CD4-positive, alpha-beta T cell treated with Interleukin-1 beta for 1 hour (primary cell): ENCODE measurements at regions not wholly inside any gene's neighbourhood (a gene's known extent, or its start where the extent isn't known, plus 50 kb on each side); places are given as distances from the start of the nearest gene placed in this dataset.

Experiments
- DNase-seq, 2 donors: peaks; one replicate each; pipeline ENCODE4 v3.0.0-alpha.2; 2020 to 2022

DNA sequence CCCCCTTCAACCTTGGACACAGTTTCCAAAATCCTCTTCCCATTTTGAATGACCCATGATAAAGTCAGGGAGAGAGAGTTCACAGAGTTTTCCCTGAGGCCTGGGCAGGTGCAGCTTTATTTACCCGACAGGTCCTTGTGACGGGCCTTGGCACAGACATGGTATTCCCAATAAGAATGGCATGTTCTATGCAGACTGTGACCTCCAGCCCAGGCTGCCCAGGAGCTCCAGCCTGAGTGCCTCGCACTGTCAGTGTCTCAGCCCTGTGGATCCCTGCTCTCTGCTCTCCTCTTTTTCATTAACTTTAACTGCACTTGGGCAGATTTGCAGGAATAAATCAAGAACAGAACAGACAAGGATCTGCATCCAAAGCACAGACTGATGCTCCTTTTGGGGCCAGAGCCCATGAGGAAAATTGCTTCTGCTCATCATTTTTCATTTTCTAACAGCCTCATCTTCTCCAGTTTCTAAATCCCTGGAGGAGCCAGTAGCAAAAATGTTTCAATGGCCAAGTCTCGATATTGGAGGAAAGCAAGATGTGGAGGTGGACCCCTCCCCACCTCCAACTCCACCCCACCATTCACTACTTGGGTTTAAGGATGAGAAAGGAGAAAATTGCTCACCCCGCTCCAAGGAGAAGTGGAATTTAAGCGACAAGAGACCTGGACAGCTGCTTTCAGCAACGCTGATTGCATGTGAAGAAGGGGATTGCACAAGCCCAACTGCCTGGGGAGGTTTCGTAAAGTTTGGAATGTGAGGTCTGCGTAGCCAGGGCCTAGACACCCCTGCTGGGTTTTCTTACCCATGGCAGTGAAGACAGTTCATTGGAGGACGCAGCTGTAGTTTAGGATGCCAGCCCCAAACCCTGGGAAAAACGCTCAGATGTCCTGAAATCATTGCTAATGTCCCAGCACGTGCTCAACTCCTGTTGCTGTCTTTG is 225.9 kb downstream of the WDR11 start:
- DNase-seq, result no peak

GRCh38 chr10:121078036-121078435 is 226.9 kb downstream of the WDR11 start:
- DNase-seq, result no peak

GRCh38 chr10:121078672-121079102 is 227.5 kb downstream of the WDR11 start:
- DNase-seq, result no peak

DNA sequence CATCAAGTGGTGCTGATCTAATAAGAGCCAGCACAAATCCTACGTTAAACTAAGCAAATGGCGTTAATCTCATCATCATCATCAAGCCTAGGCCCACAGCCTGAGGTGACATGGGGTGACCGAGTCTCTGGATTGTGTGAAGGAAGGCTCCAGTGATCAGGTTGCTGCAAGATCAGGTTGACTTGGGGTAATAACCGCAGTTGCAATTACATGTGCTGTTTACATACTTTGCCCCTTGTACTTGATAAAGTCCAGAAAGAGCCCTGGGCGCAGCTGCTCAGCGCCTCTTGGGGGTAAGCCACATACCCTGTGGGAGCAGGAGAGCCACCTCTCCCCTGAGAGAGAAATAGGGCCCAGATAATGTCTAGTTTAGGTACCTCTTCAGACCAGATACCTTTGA is 228.1 kb downstream of the WDR11 start:
- no peak for DNase-seq

DNA sequence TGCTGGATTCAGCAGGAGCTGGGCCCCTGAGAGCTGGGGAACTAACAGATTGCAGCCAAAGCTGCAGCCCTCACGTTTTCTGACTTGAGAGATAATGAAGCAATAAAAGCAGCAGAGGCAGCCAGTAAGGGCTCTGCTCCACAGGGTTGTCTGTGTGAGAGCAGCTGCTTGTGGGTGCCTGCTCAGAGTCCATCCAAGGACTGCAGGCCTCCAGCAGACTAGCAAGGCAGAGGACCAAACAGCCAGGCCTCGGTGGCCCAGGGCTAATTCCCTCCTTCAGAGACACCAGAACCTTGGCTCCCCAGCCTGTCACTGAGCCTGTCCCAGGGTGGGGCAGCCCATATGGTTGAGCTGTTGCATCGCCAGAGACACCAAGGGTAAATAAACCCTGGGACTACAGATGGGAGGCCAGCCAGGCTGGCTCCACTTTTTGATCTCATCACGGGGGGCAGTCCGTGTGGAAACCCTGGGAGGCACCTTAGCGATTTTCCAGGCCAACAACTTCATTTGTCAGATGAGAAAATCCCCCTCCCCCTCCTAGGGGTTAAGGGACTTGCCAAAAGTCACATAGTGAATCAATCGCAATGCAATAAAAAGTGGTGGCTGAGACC is 229.2 kb downstream of the WDR11 start:
- DNase-seq, result no peak

GRCh38 chr10:121081306-121081705 is 230.1 kb downstream of the WDR11 start:
- DNase-seq, result no peak

DNA sequence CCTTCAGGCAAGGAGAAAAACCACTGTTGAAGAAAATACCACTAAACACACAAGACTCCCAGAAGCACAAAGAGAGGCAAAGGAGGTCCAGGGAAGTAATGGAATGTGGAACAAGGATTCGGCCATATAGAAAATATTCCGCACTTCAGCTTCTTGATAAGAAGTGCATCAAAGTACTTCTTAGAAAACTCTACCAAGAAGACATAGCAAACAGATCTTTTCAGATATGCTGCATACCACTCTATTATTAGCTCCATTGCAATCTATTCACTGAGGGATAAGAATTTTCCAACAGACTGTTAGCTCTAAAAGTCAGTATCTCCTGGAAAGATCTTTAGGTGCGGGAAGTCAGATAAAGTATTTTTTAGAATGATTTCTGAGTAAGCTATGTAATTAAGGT is 231.8 kb downstream of the WDR11 start:
- no peak for DNase-seq

GRCh38 chr10:121084016-121084674 is 233.0 kb downstream of the WDR11 start:
- DNase-seq, result no peak

DNA sequence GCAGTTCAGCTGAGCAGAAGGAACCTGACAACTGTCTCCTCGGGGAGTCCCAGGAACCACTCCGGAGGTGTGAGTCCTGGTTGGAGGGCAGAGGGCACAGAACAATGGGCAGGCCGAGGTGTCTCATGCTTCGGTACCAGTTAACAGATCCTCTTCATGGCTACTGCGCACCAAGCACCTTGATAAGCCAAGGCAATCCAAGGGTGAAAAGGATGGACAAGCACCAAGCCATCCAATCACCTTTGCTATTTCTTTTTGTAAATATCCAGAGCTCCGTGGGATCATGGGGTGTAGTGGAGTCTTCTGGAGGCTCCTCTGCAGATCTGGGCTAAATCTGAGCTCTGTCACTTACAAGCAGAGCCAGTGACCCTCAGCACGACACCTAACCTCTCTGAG is 233.5 kb downstream of the WDR11 start:
- no peak for DNase-seq

DNA sequence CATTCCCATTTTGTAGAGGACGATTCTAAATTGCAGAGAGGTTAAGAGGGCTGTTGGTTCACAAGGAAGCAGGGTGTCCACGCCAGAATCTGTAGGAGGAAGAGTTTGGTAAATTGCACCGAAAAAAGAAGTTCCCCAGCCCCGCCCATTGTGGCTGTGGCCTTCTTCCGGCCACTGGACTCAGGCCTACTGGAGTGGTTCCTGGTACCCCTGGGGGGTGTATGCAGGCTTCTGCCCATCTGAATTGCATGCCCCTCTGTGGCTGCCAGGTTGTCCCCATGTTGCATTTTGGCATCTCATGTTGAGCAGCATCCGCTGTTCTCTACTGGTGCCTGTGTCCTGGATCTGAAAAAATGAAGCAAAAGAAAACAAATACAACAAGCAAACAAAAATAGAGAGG is 234.2 kb downstream of the WDR11 start:
- no peak for DNase-seq

GRCh38 chr10:121087129-121087528 is 236.0 kb downstream of the WDR11 start:
- no peak for DNase-seq

DNA sequence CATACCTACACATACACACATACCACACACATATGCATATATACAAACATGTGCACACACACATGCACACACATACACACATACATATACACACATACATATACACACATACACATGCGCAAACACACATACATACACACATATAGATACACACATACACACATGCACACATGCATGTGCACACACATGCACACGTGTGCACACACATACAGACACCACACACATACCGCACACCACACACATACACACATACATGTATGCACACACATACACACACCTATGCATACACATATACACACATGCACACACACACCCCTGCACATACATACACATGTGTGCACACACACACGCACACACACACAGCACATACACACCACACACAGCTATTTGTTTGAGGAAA is 236.5 kb downstream of the WDR11 start:
- no peak for DNase-seq

DNA sequence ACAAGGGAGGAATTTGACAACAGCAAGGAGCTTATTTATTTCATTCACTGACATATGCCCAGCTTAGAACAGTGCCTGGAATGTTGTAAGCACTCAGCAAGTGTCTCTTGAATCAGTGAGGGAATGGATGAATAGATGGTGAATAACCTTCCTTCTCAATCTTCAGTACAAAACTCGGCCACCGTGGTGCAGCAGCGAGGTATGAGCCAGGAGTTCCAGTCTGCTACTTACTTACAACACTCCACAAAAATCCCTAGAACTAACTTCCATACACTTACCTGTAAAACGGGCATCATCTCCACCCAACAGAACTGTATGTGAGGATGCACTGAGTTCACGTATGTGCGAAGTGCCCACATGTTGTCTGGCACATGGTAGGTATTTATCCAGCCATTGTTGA is 237.4 kb downstream of the WDR11 start:
- no peak for DNase-seq

DNA sequence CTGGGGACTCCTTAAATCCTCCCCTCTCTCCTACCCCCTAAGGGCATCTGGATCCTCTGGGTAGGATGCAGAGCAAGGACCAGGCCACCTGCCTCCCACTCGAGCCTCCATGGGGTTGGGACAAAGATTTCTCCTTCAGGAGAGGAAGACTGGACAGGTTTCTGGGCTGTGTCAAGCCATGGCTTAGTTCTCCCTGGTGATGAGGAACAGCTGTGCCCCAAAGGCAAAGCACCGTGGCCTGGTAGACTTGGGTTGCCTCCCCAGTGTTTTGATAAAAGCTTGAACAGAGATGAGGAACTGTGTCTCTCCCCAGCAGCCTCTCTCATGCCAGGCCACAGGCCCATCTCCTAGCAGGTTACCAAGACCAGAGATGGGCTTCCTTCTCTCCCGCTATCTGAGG is 238.3 kb downstream of the WDR11 start:
- DNase-seq, result no peak

DNA sequence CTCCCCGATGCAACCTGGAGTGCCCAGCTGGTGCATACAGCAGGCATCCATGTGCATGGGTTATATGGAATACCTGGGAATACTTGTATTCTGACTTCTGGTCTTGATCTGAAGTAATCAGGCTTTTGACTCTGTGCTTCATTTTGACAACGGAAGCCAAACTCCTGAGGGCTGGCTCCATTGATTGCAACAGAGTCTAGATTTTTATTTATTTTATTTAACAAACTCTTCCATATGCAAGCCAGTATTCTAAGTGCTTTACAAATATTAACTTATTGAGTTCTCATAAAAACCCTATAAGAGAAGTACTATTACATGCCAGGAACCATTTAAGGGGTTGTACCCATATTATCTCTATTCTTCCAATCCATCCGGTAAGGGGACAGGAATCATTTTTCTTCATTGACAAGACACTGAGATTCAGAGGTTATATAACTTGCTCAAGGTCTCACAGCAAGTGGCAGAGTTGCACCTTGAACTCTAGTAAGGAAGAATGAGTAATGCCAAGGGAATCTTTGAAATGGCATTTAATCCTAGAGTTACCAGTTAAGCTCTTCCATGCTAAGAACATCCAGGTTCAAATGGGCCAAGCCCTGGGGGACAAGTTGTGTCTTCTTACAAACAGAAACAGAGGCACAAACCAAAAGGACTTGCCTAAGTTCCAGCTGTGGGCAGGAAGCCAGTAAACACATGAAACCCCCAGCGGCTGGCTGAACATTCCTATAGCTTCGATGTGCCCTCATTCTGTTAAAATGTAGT is 241.0 kb downstream of the WDR11 start:
- DNase-seq, result no peak

- DNase-seq, result no peak
Observed at GRCh38 chr10:121092720-121093095, 241.5 kb downstream of the WDR11 start.

DNA sequence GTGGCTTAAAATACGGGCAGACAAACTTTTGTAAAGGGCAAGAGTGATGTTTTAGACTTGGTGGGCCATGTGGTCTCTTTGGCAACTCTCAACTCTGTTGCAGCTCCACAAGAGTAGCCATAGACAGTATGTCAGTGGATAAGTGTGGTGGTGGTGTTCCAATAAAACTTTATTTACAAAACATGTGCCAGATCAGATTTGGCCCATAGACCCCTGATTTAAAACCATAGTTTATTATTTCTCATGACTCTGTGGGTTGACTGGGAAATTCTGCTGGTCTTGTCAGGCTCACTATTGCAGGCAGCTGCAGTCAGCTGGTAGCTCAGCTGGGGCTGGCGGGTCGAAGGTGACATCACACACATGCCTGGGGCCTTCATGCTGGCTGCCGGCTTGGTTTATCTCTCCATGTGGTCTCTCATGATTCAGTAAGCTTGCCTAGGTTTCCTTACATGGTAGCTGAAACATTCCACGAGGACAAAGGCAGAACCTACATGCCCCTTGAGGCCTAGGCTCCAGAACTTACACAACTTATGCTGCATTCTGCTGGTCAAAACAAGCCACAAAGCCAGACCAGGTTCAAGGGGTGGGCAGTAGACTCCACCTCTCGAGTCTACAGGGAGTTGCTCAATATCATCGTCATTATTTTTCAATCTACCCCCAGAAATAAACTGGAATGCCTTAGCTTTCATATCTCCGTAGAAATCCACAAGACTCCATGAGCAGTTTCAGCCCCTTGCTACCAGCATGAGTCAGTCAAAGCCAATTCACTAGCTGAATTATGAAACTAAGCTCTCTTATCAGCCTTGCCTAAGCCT is 245.7 kb downstream of the WDR11 start:
- DNase-seq, result no peak

DNA sequence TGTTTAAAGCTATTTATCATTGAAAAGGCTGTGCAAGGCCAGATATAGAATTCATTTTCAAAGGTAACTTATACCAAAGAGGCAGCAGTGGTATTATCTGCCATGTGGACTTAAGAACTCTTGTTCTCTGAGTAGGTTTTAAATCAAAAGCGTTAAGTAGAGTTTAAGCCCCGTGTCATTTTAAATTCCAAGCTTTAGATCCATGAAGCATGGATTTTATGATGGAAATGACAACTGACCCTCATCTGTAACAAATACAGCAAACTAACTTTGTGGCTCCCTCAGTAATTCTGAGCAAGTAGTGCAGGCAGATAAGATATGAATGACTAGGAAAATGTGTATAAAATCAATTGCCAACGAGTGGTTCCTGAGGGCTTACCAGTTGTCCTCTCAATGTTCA is 247.0 kb downstream of the WDR11 start:
- no peak for DNase-seq

DNA sequence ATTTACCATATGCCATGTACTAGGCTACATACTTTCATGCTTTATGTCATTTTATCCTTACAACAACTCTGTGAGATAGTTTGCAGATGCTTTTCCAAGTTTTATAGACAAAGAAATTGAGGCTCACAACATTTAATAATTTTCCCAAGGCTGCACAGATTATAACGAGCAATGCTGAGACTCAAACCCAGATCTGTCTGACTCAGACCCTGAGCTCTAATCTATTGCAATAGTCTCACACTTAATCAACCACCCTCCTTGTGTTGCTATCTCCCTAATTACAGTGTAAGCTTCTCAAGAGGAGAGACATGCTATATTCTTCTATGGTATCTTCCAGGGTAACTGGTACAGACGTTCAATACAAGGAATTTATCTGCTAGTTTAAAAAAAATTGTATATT is 247.6 kb downstream of the WDR11 start:
- no peak for DNase-seq

GRCh38 chr10:121099181-121099580 is 248.0 kb downstream of the WDR11 start:
- no peak for DNase-seq

DNA sequence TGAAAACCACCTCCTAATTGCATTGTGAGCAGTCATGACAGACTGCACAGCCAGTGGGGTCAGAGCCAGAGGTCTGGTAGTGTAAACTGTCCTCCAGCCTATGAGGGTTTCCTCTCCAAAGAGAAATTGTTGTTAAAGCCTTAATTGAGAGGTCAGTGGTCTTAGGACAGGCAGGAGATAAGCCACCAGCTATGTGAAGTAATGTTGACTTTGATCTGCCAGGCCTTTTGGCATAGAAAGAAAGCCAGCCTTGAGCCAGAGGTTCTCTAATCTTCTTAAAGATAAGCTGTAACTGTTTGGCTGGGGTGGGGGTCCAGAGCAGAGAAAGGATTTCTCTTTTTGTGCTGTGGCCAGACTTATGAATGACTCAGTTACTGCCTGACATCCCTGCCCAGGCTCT is 248.4 kb downstream of the WDR11 start:
- no peak for DNase-seq

DNA sequence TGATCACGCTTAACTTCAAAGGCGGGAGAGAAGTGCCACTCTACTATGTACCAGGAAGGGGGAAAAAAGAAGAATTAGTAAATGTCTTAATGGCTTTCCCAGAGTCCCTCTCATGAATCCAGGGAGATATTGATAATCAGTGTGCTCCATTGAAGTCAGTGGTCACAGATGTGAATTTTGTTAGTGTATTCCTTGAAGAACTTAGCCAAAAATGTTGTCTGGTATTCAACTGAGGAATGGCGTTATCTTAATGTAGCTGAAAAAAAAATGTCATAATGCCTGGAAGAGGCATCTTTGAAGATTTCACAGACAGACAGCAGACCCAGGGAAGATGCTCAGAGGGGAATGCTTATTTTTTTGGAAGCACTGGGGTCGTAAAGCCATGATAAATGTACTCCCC is 250.4 kb downstream of the WDR11 start:
- no peak for DNase-seq
